ENCODE measurements at regions not wholly inside any gene's neighbourhood (a gene's known extent, or its start where the extent isn't known, plus 50 kb on each side); places are given as distances from the start of the nearest gene placed in this dataset.

GRCh38 chr18:54712306-54712705 lies 116.0 kb upstream of the RAB27B start:
- TF ChIP-seq CTCF (conservative IDR thresholded peaks at IDR 0.05; ENCODE audit: low read depth, low read length): no peak
- TF ChIP-seq POLR2A (IDR thresholded peaks at IDR 0.05; ENCODE audit: low read depth, low read length): no peak
- no peak for TF ChIP-seq RCOR1 (IDR thresholded peaks at IDR 0.05; ENCODE audit: insufficient replicate concordance, low read length)
- TF ChIP-seq CEBPB (IDR thresholded peaks at IDR 0.05; ENCODE audit: low read depth, low read length): no peak
- TF ChIP-seq ELK1 (IDR thresholded peaks at IDR 0.05; ENCODE audit: borderline replicate concordance, low read depth, low read length): no peak
- TF ChIP-seq RAD21 (IDR thresholded peaks at IDR 0.05; ENCODE audit: low read length): no peak
- peak; percentile 62; the same call in 1 of the 2 replicates for TF ChIP-seq BHLHE40 (IDR thresholded peaks at IDR 0.05; ENCODE audit: low read depth, low read length)
- no peak for TF ChIP-seq MAZ (IDR thresholded peaks at IDR 0.05; ENCODE audit: borderline replicate concordance, low read depth, low read length)
